Adrenal gland (tissue), 5 donors: ENCODE measurements at regions not wholly inside any gene's neighbourhood (a gene's known extent, or its start where the extent isn't known, plus 50 kb on each side); places are given as distances from the start of the nearest gene placed in this dataset.

Source experiments
- CTCF ChIP-seq, 6 experiments: fragments of 450-650 bp in 4 of 6; fragments of 200-600 bp in 2 of 6; sonication (generic) in 1 of 6; IDR thresholded peaks; 1 replicate in 5 of 6; 2 replicates in 1 of 6; pipeline versions ENCODE4 v1.5.1 to v1.8.0; 2016 to 2021; ENCODE audit warnings: antibody characterized with exemption in 6 of 6, mild to moderate bottlenecking in 2 of 6, moderate library complexity in 1 of 6
- POLR2A ChIP-seq, 2 donors: fragments of 450-650 bp; IDR thresholded peaks; one replicate each; pipeline ENCODE4 v1.6.1; 2017; ENCODE audit warnings: antibody characterized with exemption in 2 of 2, mild to moderate bottlenecking in 2 of 2, moderate library complexity in 1 of 2
- donor health status: DM: no; HTN: no; CAD: no.

- TF ChIP-seq CTCF (IDR thresholded peaks at IDR 0.05) (no peak), POLR2A (IDR thresholded peaks at IDR 0.05) (no peak)
These were observed 123.5 kb downstream of the TTLL2 start for GRCh38 chr6:167448378-167448777.
